PC-3 (cell line): ENCODE measurements at regions not wholly inside any gene's neighbourhood (a gene's known extent, or its start where the extent isn't known, plus 50 kb on each side); places are given as distances from the start of the nearest gene placed in this dataset.

Source experiments
- EZH2 ChIP-seq: fragments of 300-600 bp; sonication (generic); IDR thresholded peaks from one replicate; pipeline ENCODE4 v1.6.1; 2017; ENCODE audit warnings: antibody characterized with exemption, mild to moderate bottlenecking, low read length; ENCODE audit not compliant: unreplicated experiment
- TF ChIP-seq, protein P1 (sequence below): fragments of 300-600 bp; sonication (generic); conservative IDR thresholded peaks from 2 replicates; pipeline ENCODE4 v1.5.1; 2017; ENCODE audit warnings: antibody characterized with exemption, low read depth, mild to moderate bottlenecking, low read length

DNA sequence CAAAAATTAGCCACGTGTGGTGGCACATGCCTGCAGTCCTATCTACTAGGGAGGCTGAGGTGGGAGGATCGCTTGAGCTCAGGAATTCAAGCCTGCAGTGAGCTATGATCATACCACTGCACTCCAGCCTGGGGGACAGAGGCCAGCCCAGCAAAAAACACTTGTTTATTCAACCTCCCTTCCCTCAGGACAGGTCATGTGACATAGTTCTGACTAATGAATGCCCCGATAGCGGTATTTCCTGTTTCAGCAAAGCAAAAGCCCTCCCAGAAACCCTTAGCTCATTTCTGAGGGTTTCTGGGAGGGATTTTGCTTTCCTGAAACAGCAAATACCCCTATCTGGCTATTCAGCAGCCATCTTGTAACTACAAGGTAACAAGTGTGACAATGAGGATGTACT, 157.1 kb downstream of the GATA3 start:
- TF ChIP-seq, protein P1, sequence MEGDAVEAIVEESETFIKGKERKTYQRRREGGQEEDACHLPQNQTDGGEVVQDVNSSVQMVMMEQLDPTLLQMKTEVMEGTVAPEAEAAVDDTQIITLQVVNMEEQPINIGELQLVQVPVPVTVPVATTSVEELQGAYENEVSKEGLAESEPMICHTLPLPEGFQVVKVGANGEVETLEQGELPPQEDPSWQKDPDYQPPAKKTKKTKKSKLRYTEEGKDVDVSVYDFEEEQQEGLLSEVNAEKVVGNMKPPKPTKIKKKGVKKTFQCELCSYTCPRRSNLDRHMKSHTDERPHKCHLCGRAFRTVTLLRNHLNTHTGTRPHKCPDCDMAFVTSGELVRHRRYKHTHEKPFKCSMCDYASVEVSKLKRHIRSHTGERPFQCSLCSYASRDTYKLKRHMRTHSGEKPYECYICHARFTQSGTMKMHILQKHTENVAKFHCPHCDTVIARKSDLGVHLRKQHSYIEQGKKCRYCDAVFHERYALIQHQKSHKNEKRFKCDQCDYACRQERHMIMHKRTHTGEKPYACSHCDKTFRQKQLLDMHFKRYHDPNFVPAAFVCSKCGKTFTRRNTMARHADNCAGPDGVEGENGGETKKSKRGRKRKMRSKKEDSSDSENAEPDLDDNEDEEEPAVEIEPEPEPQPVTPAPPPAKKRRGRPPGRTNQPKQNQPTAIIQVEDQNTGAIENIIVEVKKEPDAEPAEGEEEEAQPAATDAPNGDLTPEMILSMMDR = no peak
- no peak for TF ChIP-seq EZH2
